ENCODE measurements at regions not wholly inside any gene's neighbourhood (a gene's known extent, or its start where the extent isn't known, plus 50 kb on each side); places are given as distances from the start of the nearest gene placed in this dataset.
"Not testable (repeated sequence)": the region's sequence is repeated elsewhere in the genome, so short reads cannot be mapped to it uniquely, and the experiment has no call there.

DNA sequence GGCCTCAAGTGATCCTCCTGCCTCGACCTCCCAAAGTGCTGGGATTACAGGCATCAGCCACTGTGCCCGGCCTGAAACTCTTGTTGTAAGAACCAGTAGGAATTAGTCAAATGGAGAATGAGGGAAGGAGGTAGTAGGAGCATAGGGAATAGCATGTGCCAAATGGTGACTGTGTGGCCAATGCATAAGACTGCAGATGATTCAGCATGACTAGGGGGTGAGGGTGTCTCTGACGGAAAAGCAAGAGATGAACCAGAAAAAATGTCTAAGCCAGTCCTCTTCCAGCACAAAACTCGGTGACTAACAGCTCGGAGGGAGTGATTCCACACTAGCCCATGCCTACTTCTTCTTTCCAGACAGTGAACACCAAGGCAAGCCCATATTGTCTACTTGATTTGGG lies 58.2 kb upstream of the DUSP21 start:
- 86% methylated on average over 5 of the region's 5 CpGs for WGBS (ENCODE audit: low lambda C conversion rate, missing lambda C conversion rate)
- Histone ChIP-seq H3K4me1 (ENCODE audit: insufficient read depth) (no peaks in the 10 kb centered on the region), H3K79me2 (no peaks in the 10 kb centered on the region), H3K4me3 (no peak overlapping the region), H4K20me1 (ENCODE audit: insufficient read depth, poor library complexity, severe bottlenecking) (no peaks in the 10 kb centered on the region), H3K9me3 (ENCODE audit: low read depth) (no peaks in the 10 kb centered on the region), H2AFZ (no peak overlapping the region), H3K36me3 (replicated peaks; ENCODE audit: insufficient read depth, low read depth) (no peaks in the 10 kb centered on the region), H3K27ac (no peak overlapping the region), H3K4me2 (no peak overlapping the region), H3K27me3 (no peaks in the 10 kb centered on the region), H3K9me2 (replicated peaks; ENCODE audit: insufficient read depth) (no peaks in the 10 kb centered on the region)
- TF ChIP-seq, protein P1, sequence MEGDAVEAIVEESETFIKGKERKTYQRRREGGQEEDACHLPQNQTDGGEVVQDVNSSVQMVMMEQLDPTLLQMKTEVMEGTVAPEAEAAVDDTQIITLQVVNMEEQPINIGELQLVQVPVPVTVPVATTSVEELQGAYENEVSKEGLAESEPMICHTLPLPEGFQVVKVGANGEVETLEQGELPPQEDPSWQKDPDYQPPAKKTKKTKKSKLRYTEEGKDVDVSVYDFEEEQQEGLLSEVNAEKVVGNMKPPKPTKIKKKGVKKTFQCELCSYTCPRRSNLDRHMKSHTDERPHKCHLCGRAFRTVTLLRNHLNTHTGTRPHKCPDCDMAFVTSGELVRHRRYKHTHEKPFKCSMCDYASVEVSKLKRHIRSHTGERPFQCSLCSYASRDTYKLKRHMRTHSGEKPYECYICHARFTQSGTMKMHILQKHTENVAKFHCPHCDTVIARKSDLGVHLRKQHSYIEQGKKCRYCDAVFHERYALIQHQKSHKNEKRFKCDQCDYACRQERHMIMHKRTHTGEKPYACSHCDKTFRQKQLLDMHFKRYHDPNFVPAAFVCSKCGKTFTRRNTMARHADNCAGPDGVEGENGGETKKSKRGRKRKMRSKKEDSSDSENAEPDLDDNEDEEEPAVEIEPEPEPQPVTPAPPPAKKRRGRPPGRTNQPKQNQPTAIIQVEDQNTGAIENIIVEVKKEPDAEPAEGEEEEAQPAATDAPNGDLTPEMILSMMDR (IDR thresholded peaks at IDR 0.05; ENCODE audit: poor library complexity), result no peak
- no peak for TF ChIP-seq EZH2phosphoT487 (IDR thresholded peaks at IDR 0.05; ENCODE audit: low read depth, severe bottlenecking, unreplicated experiment)
- no peak for TF ChIP-seq EZH2 (IDR thresholded peaks at IDR 0.05; ENCODE audit: borderline replicate concordance)
- no peak for DNase-seq (ENCODE audit: low spot score)

GRCh38 chrX:44784241-44784640 lies 59.6 kb upstream of the DUSP21 start:
- no peak for TF ChIP-seq EZH2phosphoT487 (IDR thresholded peaks at IDR 0.05; ENCODE audit: low read depth, severe bottlenecking, unreplicated experiment)
- TF ChIP-seq EZH2 (IDR thresholded peaks at IDR 0.05; ENCODE audit: borderline replicate concordance), result no peak
- TF ChIP-seq, protein P1 (IDR thresholded peaks at IDR 0.05; ENCODE audit: poor library complexity), result no peak
- Histone ChIP-seq H3K27me3 (no peaks in the 10 kb centered on the region), H4K20me1 (ENCODE audit: insufficient read depth, poor library complexity, severe bottlenecking) (no peaks in the 10 kb centered on the region), H3K9me2 (replicated peaks; ENCODE audit: insufficient read depth) (no peaks in the 10 kb centered on the region), H3K4me2 (no peak overlapping the region), H2AFZ (no peak overlapping the region), H3K9me3 (ENCODE audit: low read depth) (no peaks in the 10 kb centered on the region), H3K4me3 (no peak overlapping the region), H3K4me1 (ENCODE audit: insufficient read depth) (no peaks in the 10 kb centered on the region), H3K36me3 (replicated peaks; ENCODE audit: insufficient read depth, low read depth) (no peaks in the 10 kb centered on the region), H3K79me2 (no peaks in the 10 kb centered on the region), H3K27ac (no peak overlapping the region)
- 75% methylated on average over 2 of the region's 2 CpGs for WGBS (ENCODE audit: low lambda C conversion rate, missing lambda C conversion rate)
- DNase-seq (ENCODE audit: low spot score), result no peak

- no peaks in the 10 kb centered on the region for H3K79me2 ChIP-seq
- no peaks in the 10 kb centered on the region for H3K4me1 ChIP-seq (ENCODE audit: insufficient read depth)
- H3K36me3 ChIP-seq (replicated peaks; ENCODE audit: insufficient read depth, low read depth), result no peaks in the 10 kb centered on the region
- no peak overlapping the region for H3K4me2 ChIP-seq
- DNase-seq (ENCODE audit: low spot score), result no peak
- 63% methylated on average over 7 of the region's 7 CpGs for WGBS (ENCODE audit: low lambda C conversion rate, missing lambda C conversion rate)
- TF ChIP-seq EZH2 (IDR thresholded peaks at IDR 0.05; ENCODE audit: borderline replicate concordance), result no peak
- TF ChIP-seq EZH2phosphoT487 (IDR thresholded peaks at IDR 0.05; ENCODE audit: low read depth, severe bottlenecking, unreplicated experiment), result no peak
- TF ChIP-seq, protein P1 (IDR thresholded peaks at IDR 0.05; ENCODE audit: poor library complexity), result no peak
- H3K27me3 ChIP-seq, result no peaks in the 10 kb centered on the region
- H3K27ac ChIP-seq, result no peak overlapping the region
- no peaks in the 10 kb centered on the region for H3K9me2 ChIP-seq (replicated peaks; ENCODE audit: insufficient read depth)
- H4K20me1 ChIP-seq (ENCODE audit: insufficient read depth, poor library complexity, severe bottlenecking), result no peaks in the 10 kb centered on the region
- H3K4me3 ChIP-seq, result no peak overlapping the region
- H2AFZ ChIP-seq, result no peak overlapping the region
- H3K9me3 ChIP-seq (ENCODE audit: low read depth), result no peaks in the 10 kb centered on the region
Measured at GRCh38 chrX:44778254-44778653, 65.6 kb upstream of the DUSP21 start.

GRCh38 chrX:44775726-44776125 lies 68.1 kb upstream of the DUSP21 start:
- Histone ChIP-seq H4K20me1 (ENCODE audit: insufficient read depth, poor library complexity, severe bottlenecking) (no peaks in the 10 kb centered on the region), H3K9me3 (ENCODE audit: low read depth) (no peaks in the 10 kb centered on the region), H3K4me1 (ENCODE audit: insufficient read depth) (no peaks in the 10 kb centered on the region), H3K27me3 (no peaks in the 10 kb centered on the region), H3K27ac (no peak overlapping the region), H3K9me2 (replicated peaks; ENCODE audit: insufficient read depth) (no peaks in the 10 kb centered on the region), H3K4me3 (no peak overlapping the region), H3K4me2 (no peak overlapping the region), H3K36me3 (replicated peaks; ENCODE audit: insufficient read depth, low read depth) (no peaks in the 10 kb centered on the region), H3K79me2 (no peaks in the 10 kb centered on the region), H2AFZ (no peak overlapping the region)
- no peak for DNase-seq (ENCODE audit: low spot score)
- 78% methylated on average over 6 of the region's 6 CpGs for WGBS (ENCODE audit: low lambda C conversion rate, missing lambda C conversion rate)
- no peak for TF ChIP-seq EZH2 (IDR thresholded peaks at IDR 0.05; ENCODE audit: borderline replicate concordance)
- TF ChIP-seq EZH2phosphoT487 (IDR thresholded peaks at IDR 0.05; ENCODE audit: low read depth, severe bottlenecking, unreplicated experiment), result no peak
- TF ChIP-seq, protein P1 (IDR thresholded peaks at IDR 0.05; ENCODE audit: poor library complexity), result no peak

DNA sequence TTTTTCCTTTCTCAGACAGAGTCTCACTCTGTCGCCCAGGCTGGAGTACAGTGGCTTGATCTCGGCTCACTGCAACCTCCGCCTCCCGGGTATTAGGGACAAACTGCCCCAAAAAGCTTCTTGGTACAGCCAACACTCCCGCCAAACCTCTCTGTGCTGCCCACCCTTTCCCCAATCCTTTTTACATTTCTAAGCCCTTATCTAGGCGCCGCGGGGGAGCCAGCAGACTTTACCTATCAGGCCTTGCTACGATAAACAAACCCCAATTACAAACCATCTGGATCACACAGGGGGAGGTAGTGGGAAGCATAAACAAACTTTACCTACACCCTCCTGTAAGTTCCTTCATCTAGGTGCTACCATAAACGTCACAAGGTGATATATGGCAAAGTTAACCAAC lies 69.8 kb upstream of the DUSP21 start:
- H3K9me3 ChIP-seq (ENCODE audit: low read depth); H3K27me3 ChIP-seq; H4K20me1 ChIP-seq (ENCODE audit: insufficient read depth, poor library complexity, severe bottlenecking); H3K79me2 ChIP-seq; DNase-seq (ENCODE audit: low spot score); H3K27ac ChIP-seq; H3K4me1 ChIP-seq (ENCODE audit: insufficient read depth); H3K4me3 ChIP-seq; H3K36me3 ChIP-seq (replicated peaks; ENCODE audit: insufficient read depth, low read depth); H3K4me2 ChIP-seq; H2AFZ ChIP-seq; H3K9me2 ChIP-seq (replicated peaks; ENCODE audit: insufficient read depth): not testable (repeated sequence)
- 56% methylated on average over 10 of the region's 10 CpGs for WGBS (ENCODE audit: low lambda C conversion rate, missing lambda C conversion rate)

Data from hepatocyte (in vitro differentiated cells).